ENCODE measurements at regions not wholly inside any gene's neighbourhood (a gene's known extent, or its start where the extent isn't known, plus 50 kb on each side); places are given as distances from the start of the nearest gene placed in this dataset.

- Mint-ChIP-seq H3K4me1 (ENCODE audit: low read depth) (no peaks in the 10 kb centered on the region), H3K4me3 (no peak overlapping the region), H3K27ac (no peak overlapping the region), H3K36me3 (ENCODE audit: low read depth) (no peaks in the 10 kb centered on the region), H3K9me3 (peaks cover 2% of the 10 kb centered on the region), H3K27me3 (ENCODE audit: low read depth) (peaks cover 6% of the 10 kb centered on the region)
- CTCF ChIA-PET = no interaction called here
- intact Hi-C loops (cut with micrococcal nuclease) = no loop called here
- DNase-seq = no peak
These were observed 335.4 kb upstream of the PFKP start for GRCh38 chr10:2731940-2732339.

GRCh38 chr10:2729197-2729596, 338.2 kb upstream of the PFKP start:
- DNase-seq = no peak
- H3K4me3 Mint-ChIP-seq = no peak overlapping the region
- H3K4me1 Mint-ChIP-seq (ENCODE audit: low read depth) = no peaks in the 10 kb centered on the region
- H3K27me3 Mint-ChIP-seq (ENCODE audit: low read depth) = peaks cover 6% of the 10 kb centered on the region
- no peak overlapping the region for H3K27ac Mint-ChIP-seq
- intact Hi-C loops (cut with micrococcal nuclease) = no loop called here
- H3K36me3 Mint-ChIP-seq (ENCODE audit: low read depth) = no peaks in the 10 kb centered on the region
- CTCF ChIA-PET = no interaction called here
- H3K9me3 Mint-ChIP-seq = peaks cover 2% of the 10 kb centered on the region

DNA sequence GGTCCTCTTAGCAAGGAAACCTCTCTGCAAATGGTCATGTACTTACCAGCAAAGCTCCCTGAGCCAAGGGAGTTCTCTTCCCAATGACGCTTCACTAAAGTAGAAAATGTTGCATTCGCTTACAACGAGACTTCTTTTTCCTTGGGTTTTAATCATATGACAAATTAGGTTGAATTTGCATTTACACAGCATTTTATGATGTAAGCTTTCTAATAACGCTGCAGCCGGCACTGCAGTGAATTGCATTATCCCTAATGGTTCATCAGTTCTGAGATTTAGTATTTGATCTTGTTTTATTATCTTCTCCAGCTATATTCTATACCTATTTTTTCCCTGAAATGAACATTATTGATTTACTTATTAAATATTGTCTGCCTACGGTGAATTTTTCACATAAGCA, 339.3 kb upstream of the PFKP start:
- CTCF ChIA-PET = interaction anchor here (0.6 kb wide), 1 partner anchor 12 kb away, joined by 3 read pairs; no protein-coding TSS in a partner anchor
- H3K9me3 Mint-ChIP-seq = peaks cover 2% of the 10 kb centered on the region
- no peak for DNase-seq
- no peak overlapping the region for H3K27ac Mint-ChIP-seq
- H3K4me3 Mint-ChIP-seq = no peak overlapping the region
- peaks cover 6% of the 10 kb centered on the region for H3K27me3 Mint-ChIP-seq (ENCODE audit: low read depth)
- H3K4me1 Mint-ChIP-seq (ENCODE audit: low read depth) = no peaks in the 10 kb centered on the region
- no peaks in the 10 kb centered on the region for H3K36me3 Mint-ChIP-seq (ENCODE audit: low read depth)
- intact Hi-C loops (cut with micrococcal nuclease) = no loop called here

- Mint-ChIP-seq H3K27me3 (ENCODE audit: low read depth) (peaks cover 5% of the 10 kb centered on the region), H3K27ac (no peak overlapping the region), H3K9me3 (no peaks in the 10 kb centered on the region), H3K36me3 (ENCODE audit: low read depth) (no peaks in the 10 kb centered on the region), H3K4me1 (ENCODE audit: low read depth) (no peaks in the 10 kb centered on the region), H3K4me3 (no peak overlapping the region)
- intact Hi-C loops (cut with micrococcal nuclease) = no loop called here
- CTCF ChIA-PET = no interaction called here
- no peak for DNase-seq
These were observed 350.8 kb upstream of the PFKP start for GRCh38 chr10:2716596-2716995.

GRCh38 chr10:2714597-2714996, 352.8 kb upstream of the PFKP start:
- intact Hi-C loops (cut with micrococcal nuclease) = no loop called here
- Mint-ChIP-seq H3K27me3 (ENCODE audit: low read depth) (peaks cover 7% of the 10 kb centered on the region), H3K27ac (no peak overlapping the region), H3K4me3 (no peak overlapping the region), H3K9me3 (peaks cover 2% of the 10 kb centered on the region), H3K36me3 (ENCODE audit: low read depth) (no peaks in the 10 kb centered on the region), H3K4me1 (ENCODE audit: low read depth) (no peaks in the 10 kb centered on the region)
- no peak for DNase-seq
- CTCF ChIA-PET = no interaction called here

GRCh38 chr10:2703953-2704352, 363.4 kb upstream of the PFKP start:
- Mint-ChIP-seq H3K36me3 (ENCODE audit: low read depth) (no peaks in the 10 kb centered on the region), H3K4me1 (ENCODE audit: low read depth) (no peaks in the 10 kb centered on the region), H3K27ac (no peak overlapping the region), H3K9me3 (peaks cover 3% of the 10 kb centered on the region), H3K27me3 (ENCODE audit: low read depth) (no peaks in the 10 kb centered on the region), H3K4me3 (no peak overlapping the region)
- CTCF ChIA-PET = no interaction called here
- intact Hi-C loops (cut with micrococcal nuclease) = no loop called here
- no peak for DNase-seq

- CTCF ChIA-PET = no interaction called here
- Mint-ChIP-seq H3K4me3 (no peak overlapping the region), H3K27ac (no peak overlapping the region), H3K36me3 (ENCODE audit: low read depth) (no peaks in the 10 kb centered on the region), H3K27me3 (ENCODE audit: low read depth) (peaks cover 4% of the 10 kb centered on the region), H3K9me3 (no peaks in the 10 kb centered on the region), H3K4me1 (ENCODE audit: low read depth) (no peaks in the 10 kb centered on the region)
- no peak for DNase-seq
- intact Hi-C loops (cut with micrococcal nuclease) = no loop called here
These were observed 365.5 kb upstream of the PFKP start for GRCh38 chr10:2701802-2702201.

DNA sequence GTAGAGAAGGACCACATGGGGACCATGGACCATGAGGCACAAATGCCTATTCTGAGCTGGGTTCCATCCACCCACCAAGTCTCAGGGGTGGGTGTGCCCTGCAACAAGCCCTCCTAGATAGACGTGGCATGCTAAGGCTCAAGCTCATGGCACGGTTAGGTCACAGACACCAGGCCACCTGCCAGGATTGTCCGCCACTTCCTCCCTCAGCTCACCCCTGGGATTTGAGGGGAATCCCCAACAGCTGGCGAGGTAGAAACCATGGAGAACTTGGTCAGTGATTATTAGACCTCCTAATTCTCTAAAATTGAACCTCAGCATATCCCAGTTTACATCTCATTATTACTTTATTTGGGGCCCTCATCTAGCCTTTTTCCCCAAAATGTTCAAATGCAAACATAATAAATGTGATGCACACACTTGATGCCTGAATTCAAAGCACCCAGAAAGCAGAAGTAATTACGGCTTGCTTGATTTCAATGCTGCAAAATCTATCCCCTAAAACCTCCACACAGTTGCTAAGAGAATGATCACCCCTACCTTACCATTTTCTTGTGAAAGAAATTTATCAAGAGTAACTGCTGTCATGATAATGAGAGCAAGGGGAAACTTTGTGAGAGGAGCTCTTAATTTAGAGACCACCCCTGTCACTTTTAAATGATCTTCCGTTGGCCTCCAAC, 366.6 kb upstream of the PFKP start:
- Mint-ChIP-seq H3K9me3 (no peaks in the 10 kb centered on the region), H3K36me3 (ENCODE audit: low read depth) (no peaks in the 10 kb centered on the region), H3K4me3 (no peak overlapping the region), H3K27me3 (ENCODE audit: low read depth) (peaks cover 4% of the 10 kb centered on the region), H3K27ac (no peak overlapping the region), H3K4me1 (ENCODE audit: low read depth) (no peaks in the 10 kb centered on the region)
- CTCF ChIA-PET = interaction anchor here (0.6 kb wide), 1 partner anchor 134 kb away, joined by 4 read pairs; no protein-coding TSS in a partner anchor
- DNase-seq = no peak
- intact Hi-C loops (cut with micrococcal nuclease) = no loop called here

- H3K36me3 Mint-ChIP-seq (ENCODE audit: low read depth) = no peaks in the 10 kb centered on the region
- H3K4me1 Mint-ChIP-seq (ENCODE audit: low read depth) = no peaks in the 10 kb centered on the region
- H3K9me3 Mint-ChIP-seq = no peaks in the 10 kb centered on the region
- peaks cover 6% of the 10 kb centered on the region for H3K27me3 Mint-ChIP-seq (ENCODE audit: low read depth)
- H3K27ac Mint-ChIP-seq = no peak overlapping the region
- no peak overlapping the region for H3K4me3 Mint-ChIP-seq
- DNase-seq = no peak
- intact Hi-C loops (cut with micrococcal nuclease) = no loop called here
- CTCF ChIA-PET = no interaction called here
These were observed 378.4 kb upstream of the PFKP start for GRCh38 chr10:2688958-2689357.

- CTCF ChIA-PET = no interaction called here
- no peaks in the 10 kb centered on the region for H3K4me1 Mint-ChIP-seq (ENCODE audit: low read depth)
- intact Hi-C loops (cut with micrococcal nuclease) = no loop called here
- no peak overlapping the region for H3K27ac Mint-ChIP-seq
- no peak for DNase-seq
- H3K27me3 Mint-ChIP-seq (ENCODE audit: low read depth) = peaks cover 5% of the 10 kb centered on the region
- no peaks in the 10 kb centered on the region for H3K36me3 Mint-ChIP-seq (ENCODE audit: low read depth)
- no peak overlapping the region for H3K4me3 Mint-ChIP-seq
- no peaks in the 10 kb centered on the region for H3K9me3 Mint-ChIP-seq
These were observed 380.7 kb upstream of the PFKP start for GRCh38 chr10:2686691-2687090.

GRCh38 chr10:2682491-2682890, 384.9 kb upstream of the PFKP start:
- intact Hi-C loops (cut with micrococcal nuclease) = no loop called here
- H3K9me3 Mint-ChIP-seq = no peaks in the 10 kb centered on the region
- no peak for DNase-seq
- H3K36me3 Mint-ChIP-seq (ENCODE audit: low read depth) = no peaks in the 10 kb centered on the region
- no peak overlapping the region for H3K4me3 Mint-ChIP-seq
- no peaks in the 10 kb centered on the region for H3K4me1 Mint-ChIP-seq (ENCODE audit: low read depth)
- H3K27ac Mint-ChIP-seq = no peak overlapping the region
- CTCF ChIA-PET = no interaction called here
- peaks cover 10% of the 10 kb centered on the region for H3K27me3 Mint-ChIP-seq (ENCODE audit: low read depth)

- intact Hi-C loops (cut with micrococcal nuclease) = no loop called here
- CTCF ChIA-PET = no interaction called here
- Mint-ChIP-seq H3K4me1 (ENCODE audit: low read depth) (no peaks in the 10 kb centered on the region), H3K9me3 (no peaks in the 10 kb centered on the region), H3K4me3 (no peak overlapping the region), H3K27ac (no peak overlapping the region), H3K27me3 (ENCODE audit: low read depth) (peaks cover 12% of the 10 kb centered on the region), H3K36me3 (ENCODE audit: low read depth) (no peaks in the 10 kb centered on the region)
- no peak for DNase-seq
These were observed 385.5 kb upstream of the PFKP start for GRCh38 chr10:2681891-2682290.

GRCh38 chr10:2680821-2681220, 386.5 kb upstream of the PFKP start:
- DNase-seq = no peak
- Mint-ChIP-seq H3K4me1 (ENCODE audit: low read depth) (no peaks in the 10 kb centered on the region), H3K27ac (no peak overlapping the region), H3K36me3 (ENCODE audit: low read depth) (no peaks in the 10 kb centered on the region), H3K9me3 (no peaks in the 10 kb centered on the region), H3K4me3 (no peak overlapping the region), H3K27me3 (ENCODE audit: low read depth) (peaks cover 12% of the 10 kb centered on the region)
- intact Hi-C loops (cut with micrococcal nuclease) = no loop called here
- CTCF ChIA-PET = no interaction called here

Data from activated naive CD4-positive, alpha-beta T cell treated with anti-CD3 and anti-CD28 coated beads for 36 hours (primary cell).